ENCODE measurements at regions not wholly inside any gene's neighbourhood (a gene's known extent, or its start where the extent isn't known, plus 50 kb on each side); places are given as distances from the start of the nearest gene placed in this dataset.
A peak's percentile ranks its signal among the peaks of the same experiment; 100 is the strongest.

DNA sequence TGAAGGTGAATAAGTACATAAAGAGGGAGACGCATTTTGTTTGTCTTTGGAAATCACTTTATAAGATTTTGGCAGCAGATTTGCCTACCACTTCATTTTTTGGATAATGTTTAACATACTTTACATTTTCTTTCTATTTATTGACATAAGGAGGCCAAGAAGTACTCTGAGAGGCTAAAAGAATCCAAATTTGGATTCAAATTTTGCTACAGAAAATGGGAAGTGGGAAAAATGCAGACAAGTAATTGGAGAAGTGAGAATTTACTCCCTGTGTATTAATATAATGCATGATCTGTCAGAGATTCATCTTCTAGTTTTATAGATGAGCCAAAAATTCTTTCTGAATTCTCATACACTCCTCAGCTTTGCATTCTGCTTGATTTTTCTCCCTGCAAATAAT, 411.2 kb upstream of the CTNND2 start:
- no peak for DNase-seq

DNA sequence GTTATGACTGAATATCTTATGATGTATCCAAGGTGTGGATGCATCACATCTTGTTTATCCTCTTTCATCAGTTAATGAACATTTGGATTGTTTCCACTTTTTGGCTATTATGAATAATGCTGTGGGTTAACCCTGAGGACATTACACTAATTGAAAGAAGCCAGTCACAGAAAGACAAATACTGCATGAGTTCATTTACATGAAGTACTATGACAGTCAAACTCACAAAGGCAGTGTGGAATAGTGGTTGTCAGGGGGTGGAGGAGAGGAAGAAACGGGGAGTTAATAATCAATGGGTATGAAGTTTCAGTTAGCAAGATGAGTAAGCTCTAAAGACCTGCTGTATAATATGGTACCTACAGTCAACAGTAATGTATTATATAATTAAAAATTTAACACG, 409.4 kb upstream of the CTNND2 start:
- no peak for DNase-seq

DNA sequence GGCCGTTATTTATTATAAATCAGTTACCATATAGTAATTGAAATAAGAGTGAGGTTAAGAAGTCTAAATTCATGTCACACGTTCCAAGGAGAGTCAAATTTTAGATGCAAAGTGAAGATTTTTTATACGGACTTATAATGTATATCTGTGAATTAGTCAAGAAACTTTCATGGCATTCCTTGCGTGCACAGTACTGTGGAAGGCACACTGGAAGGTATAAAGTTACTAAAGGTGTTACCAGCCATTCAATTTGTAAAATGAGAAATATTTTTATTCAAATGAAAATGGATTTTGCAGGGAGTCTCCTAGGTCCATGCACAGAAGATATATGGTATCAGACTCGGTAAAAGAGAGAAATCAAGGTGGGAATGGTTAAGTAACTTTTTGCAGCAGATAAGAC, 408.1 kb upstream of the CTNND2 start:
- DNase-seq: no peak

DNA sequence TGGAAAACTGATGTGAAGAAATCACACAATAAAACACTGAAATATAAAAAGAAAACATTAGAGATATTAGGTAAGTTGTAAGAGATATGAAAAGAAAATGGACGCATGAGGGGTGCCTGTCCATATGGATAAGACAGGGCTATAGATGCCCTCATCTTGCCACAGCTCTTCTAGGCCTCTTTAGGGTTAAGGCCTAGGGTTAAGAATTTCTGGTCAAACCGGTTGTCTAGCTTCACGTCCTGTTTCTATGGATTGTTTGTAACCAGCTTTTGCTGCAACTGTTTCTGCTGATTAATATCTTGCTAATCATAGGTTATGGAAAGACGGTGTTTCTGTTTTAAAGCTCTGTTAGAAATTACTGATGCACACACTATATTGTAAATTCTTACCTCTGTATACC, 389.9 kb upstream of the CTNND2 start:
- DNase-seq: no peak

DNA sequence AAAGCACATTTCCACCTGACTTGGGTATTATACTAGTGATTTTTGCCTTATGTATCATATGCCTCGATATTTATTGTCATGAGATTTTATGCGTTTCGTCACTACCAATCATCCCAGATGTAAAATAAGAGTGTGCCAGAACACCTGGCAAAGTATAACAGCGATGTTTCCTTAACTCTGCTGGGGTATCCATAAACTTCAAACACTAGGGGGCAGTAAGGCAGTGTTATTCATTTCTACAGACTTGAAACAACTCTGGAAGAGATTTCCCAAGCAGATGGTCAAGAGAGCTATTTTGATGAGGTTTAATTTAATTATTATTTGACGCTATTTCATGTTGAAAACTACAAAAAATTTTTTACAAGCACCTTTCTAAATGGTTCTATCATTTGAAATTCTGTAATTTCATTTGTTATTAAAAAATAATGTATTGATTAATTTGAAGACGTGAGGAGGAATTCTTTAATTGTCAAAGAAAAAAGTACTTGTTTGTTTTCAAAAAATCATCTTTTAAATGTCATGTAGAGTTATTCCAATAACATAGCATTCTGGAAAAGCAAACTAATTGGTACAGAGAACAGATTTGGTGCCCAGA, 388.5 kb upstream of the CTNND2 start:
- DNase-seq: peak; percentile 21

DNA sequence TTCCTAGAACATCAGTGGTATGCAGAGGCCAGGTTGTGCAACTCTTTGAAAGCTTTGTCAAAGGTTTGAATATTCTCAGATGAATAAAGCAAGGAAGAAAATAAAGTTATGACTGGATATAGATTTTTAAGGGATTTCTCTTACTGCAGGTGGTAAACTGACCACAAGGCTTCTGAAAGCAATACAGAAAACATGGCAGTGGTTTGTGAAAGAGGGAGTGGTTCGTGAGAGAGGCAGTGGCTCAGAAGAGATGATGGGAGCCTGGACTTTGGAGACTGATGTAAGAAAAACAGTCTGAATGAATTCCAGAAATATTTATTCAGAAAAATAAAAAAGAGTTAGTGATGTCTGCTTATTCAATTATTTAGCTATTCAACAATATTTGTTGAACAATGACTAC, 380.4 kb upstream of the CTNND2 start:
- no peak for DNase-seq

DNA sequence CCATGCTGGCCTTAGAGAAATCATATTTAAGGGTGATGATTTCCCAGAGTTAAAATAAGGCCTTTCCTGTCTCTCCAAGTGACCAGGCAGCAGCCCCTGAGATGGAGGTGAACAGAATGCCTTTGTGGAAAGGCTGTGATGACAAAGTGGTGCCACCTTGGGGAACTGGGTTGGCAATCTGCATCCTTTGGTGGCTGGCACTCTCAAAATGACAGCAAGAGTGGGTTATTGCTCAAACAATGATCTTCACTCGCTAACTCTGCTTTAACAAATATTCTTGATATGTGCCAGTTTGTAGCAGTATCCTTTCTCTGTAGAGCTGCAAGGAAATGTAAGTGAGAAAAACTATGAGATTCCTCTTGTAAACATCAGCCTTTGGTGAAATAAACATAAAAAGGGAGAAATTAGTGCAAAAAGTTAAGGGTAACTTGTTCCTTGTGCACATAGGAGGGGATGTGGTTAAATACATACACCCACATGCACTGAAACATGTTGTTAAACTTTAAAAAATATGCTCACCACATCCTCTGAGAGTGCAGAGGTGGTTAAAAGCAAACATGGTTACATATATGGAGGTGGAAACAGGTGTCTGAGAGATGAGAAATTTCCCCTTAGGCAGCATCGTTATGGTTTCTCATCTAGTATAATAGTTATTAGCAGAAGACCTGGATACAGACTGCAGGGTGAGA, 373.4 kb upstream of the CTNND2 start:
- DNase-seq: no peak

DNA sequence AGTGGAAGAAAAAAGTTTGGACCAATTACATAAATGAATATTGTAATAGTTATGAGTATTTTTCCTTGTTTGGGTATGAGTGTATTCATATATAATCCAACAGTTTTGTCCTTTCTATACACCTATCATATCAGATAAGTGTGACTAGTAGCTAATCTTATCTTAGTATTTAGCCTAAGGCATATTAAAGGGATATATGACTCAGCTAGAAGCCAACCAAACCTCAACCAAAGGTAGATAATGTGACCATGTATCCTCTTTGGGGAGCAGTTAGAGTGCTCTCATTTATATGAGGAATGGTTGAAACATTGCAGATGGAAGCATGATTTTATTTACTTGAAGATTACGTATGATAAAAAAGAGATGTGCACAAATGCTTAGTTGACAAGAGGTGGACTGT, 370.0 kb upstream of the CTNND2 start:
- DNase-seq: no peak

DNA sequence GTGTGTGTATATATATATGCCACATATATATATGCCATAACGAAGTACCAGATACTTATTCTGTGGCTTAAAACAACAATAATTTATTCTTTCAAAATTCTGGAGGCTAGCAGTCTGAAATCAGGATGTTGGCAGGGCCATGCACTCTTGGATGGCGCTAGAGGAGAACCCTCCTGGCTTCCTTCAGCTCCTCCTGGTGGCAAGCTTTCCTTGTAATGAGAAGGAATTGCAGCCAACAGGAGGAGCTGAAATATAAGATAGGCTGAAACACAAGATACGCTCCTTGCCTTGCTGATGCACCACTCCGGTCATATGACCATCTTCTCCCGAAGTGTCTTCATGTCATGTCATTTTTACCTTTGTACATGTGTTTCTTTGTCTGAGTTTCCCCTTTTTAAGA, 368.1 kb upstream of the CTNND2 start:
- DNase-seq: no peak

DNA sequence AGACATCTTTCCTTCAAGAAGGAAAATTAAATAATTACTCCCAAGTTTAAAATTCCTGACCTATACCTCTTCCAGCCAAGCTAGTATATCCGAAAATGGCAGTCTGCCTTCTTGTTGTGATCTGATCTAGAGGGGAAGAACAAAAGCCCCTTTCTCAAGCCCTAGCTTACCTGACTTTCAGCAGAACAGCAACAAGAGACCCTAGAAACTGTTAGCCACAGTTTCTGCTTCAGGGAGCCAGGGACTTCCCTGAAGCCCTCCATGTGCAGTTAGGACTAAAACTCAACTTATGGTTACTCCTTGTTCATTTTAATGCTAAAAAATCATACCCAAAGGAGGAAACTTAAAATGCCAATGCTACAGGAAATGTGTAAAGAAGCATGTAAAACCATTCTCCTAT, 366.7 kb upstream of the CTNND2 start:
- DNase-seq: no peak

DNA sequence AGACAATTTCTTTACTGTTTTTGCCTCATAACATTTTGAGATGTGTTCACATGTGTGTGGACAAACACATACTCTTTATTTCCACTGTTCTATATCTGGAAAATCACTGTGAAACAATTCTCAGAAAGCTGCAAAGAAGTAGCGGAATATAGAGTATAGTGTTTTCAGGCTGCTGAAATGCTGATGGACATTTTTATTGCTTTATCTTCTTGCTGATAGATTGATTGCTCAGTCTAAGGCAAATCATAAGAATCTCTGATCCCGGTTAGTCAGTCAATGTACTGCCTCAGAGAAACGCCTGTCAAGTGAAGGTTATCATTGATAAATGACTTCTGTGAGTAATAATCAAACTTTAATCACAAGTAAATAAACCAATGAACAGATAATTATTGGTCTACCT, 364.9 kb upstream of the CTNND2 start:
- DNase-seq: no peak

DNA sequence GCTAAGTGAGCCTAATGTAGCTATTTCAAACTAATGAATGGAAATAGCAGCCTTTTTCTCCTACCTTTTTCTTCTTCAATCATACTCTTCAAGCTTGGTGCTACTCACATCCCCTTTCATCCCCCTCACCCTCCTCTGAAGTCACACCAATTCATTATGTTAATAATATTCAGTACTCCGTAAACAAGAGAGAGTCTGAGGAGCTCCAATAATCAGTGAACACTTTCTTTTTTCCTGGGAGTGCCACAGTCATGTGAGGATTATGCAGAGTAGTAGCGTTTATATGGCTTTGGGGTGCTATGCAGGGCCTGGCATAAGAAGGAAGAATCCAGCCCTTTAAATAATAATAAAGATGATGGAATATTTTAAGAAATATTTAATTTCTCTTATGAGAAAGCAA, 354.3 kb upstream of the CTNND2 start:
- DNase-seq: no peak

DNA sequence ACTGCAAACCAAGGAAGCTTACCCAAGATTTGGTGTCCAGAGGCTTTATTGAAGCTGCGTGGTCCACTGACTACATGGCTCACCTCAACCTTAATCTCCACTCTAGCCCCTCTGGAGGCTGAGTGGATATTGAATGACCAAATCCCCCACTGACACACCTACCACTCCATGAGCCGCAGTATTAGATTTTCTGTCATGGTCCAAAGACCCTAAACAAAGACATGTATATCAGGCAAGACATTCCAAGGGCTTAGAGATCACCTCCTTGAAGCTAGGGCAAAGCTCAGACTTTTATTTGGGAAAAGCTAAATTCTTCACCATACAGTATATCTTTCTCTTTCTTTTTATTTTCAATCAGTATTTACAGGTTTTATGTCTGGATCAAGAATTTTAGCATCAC, 346.2 kb upstream of the CTNND2 start:
- DNase-seq: no peak

DNA sequence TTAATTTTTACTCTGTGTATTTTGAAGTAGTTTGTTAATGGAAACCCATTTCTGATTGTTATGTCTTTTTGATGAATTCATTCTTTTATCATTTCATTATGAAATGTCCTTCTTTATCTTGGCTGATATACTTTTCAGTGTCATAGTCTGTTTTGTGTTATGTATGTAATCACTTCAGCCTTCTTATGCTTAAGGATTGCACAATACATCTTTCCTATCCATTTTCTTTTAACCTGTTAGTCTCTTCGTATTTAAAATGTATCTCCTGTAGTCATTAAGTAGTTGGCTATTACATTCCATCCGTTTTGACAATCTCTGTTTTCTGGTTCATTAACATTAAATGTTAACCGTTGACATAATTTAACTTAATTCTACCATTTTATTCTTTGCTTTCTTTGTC, 344.6 kb upstream of the CTNND2 start:
- no peak for DNase-seq

DNA sequence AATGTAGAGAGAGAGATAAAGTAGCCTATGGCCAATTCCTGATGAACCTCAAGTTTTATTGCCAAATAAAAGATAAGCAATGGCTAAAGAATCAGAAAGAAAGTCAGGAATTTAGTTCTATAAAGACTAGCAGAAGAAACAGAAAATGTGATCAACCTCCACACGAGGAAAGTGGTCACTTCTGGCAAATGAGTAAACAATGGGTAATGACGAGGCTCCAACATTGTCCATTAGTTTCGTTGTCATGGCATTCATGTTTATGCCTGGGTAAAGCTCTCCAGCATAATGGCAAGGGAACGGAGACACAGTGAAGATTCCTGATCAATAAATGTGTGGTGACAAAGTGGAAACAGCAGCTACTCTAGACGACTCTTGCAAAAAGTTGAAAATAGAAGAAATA, 341.8 kb upstream of the CTNND2 start:
- no peak for DNase-seq

DNA sequence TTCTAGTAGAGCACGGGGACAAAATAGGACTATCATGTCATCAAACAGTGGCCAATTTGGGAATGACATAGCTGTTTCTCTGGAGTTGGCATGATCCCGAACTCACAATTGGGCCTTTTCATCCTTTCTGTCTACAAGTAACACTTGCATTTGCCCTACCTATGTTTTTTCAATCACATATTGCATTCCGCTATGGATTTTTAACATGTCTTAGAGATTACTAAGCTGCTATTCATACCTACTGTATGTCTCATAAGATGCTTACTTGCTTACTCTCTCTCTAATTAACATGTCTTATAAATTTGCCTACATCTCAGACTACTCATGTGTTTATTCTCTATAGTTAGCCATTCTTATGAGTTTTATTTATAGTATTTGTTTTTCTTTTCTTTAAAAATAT, 341.2 kb upstream of the CTNND2 start:
- DNase-seq: no peak

DNA sequence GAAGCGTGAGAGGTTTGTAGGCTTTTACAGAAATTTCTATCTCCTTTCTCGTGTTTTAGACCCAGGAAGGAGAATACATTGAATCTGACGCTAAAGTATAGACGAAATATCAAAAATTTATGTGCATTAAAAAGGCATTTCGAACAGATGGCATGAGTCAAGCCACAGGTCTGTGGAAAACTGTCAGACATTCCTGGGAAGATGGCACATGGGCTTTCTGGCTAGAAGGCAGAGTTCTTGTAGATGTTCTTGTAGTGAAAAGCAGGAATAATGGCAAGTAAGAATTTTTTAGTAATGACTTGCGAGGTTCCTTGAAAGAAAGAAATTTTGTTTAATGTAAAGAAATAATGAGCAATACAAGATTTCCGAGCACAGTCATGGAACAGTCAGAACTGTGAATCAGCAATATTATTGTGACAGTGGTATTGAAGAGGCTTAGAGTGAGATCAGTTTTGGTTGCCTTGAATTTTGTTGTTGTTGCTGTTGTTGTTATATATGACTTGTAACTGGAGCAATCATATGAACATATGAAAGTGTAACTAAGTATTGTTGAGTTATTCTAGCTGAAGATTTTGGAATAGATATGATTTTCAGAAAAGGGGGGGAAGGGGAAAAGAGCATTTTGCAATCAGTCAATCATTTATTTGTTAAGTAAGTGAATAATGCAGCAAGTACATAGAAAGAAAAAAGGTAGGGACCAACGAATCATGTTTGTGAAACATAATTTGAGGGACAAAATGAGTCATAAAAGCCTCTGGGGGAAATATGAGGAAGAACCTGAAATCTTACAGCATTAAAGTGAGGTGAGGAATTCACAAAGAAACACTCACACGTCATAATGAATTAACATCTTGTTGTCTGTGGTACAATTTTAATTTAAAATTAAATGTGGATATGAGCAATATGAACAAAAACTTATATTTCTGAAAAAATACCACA, 339.0 kb upstream of the CTNND2 start:
- DNase-seq: no peak

DNA sequence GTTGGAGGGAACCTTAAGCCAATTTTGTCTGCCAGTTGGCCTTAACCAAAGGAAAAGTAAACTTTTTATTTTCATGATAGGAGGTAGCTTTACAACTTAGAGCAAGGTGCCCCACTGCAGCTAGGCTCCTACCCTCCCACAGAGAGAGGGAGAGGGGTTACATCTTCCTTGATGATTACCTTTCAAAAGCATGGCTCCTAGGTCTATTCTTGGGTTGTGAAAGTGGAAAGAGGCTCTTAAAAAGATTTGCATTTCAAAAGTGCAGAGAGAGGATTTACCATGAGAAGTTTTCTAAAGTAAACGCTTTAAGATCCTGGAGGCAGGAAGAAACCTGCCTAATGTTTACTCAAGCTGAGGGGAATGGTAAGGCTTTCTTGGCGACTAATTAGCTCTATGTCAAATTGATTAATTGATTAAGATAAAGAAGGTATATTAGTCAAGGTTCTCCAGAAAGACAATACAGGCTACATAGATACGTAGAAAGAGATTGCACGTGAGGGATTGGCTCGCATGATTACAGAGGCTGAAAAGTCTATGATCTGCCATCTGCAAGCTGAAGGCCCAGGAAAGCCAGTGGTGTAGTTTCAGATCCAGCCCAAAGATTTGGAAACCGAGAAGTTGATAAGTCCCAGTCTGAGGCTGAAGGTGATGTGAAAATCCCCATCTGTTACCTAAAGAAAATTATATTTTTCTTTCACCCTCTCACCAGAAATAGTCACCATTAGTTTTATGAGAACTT, 333.8 kb upstream of the CTNND2 start:
- DNase-seq: no peak

DNA sequence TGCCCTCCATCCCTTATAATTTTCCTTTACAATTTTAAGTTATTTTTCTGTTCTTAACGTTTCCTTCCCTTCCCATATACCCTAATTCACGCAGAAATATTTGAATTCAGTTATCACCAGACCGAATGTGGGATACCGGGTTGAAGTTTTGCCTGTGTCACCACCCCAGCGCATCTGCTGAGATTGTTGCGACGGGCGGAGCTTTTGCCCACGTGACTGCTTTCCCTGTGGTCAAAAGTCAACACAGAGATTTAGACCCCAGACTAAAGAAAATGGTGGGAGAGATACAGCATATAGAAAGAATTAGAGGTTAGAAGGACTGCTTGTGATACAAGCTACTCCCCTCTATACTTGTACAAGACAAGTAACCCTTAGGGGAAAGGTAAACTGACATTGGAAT, 326.4 kb upstream of the CTNND2 start:
- no peak for DNase-seq

DNA sequence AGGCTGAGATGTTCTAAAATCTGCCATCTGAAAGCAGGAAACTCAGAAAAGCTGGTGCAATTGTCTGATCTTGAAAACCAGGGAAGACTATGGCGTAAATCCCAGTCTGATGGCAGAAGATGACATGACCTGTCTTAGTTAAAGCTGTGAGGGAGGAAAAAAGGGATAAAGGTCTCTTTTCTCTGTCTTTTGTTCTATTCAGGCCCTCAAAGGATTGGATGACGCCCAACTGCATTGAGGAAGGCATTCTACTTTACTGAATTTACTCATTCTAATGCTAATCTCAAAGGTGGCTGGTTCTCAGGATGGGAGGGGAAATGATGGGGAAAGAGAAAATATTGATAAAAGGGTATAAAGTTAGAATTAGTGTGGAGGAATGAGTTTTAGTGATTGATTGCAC, 312.8 kb upstream of the CTNND2 start:
- DNase-seq: no peak

DNA sequence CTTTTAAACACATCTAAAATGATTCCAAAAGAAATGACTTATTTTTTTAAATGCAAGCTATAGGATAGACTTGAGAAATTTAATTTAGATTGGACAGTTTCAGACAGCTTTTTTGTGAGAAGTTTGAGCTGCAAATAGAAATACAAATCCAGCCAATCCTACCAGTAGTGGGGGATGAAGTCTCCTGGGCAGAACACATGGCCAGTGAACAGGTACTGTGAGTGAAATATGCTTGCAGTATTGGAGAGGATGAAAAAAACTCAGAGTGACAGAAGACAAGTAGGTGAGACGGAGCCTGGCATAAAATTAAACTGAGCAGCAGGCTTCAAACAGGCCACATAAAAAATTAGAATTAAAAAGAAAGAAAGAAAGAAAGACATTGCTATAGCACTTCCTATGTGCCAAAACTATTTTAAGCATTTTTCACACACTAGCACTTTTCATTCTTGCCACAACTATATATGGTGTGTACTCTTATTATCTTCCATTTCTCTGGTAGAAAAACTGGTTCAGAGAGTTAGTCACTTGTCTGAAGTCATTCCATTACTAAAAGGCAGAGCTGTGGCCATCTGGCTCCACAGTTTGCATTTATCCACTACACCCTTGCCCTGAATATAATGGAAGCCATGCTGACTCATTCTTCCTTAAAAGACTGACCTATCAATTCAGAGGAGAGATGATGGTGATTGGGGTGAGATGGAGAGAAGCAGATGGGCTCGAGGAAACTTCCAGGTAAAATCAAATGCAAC, 310.2 kb upstream of the CTNND2 start:
- DNase-seq: no peak

DNA sequence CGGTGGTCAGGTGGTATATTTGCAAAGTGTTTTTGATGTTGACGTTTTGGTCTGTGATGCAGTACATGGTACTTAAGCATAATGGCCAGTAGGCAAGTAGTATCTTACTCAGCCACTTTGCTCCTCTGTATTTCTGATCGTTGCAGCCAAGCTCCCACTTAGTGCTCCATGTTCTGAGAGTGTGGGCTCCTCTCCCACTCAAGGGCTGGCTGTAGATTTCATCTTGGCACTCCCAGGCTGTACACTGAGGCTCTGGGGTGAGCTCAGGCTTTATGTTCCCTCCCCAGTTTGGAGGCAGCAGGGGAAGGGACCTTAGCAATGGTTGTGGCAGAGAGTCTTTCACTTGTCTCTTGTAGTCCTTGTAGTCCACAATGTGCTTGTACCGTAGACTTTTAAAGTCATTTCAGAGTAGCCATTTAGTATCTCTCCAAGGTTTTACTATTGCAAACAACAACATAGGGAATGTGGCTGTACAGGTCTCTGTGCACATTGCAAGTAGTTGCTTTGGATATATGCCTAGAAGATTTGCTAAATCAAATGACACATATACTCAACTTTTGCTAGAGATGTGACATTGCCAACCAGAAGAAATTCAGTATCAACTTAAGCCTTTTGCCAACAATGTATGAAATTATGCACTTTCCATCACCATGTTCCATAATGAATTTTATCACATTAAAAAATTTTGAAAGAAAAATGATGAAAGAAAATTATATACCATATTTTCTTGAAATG, 304.3 kb upstream of the CTNND2 start:
- no peak for DNase-seq
